ENCODE measurements at regions not wholly inside any gene's neighbourhood (a gene's known extent, or its start where the extent isn't known, plus 50 kb on each side); places are given as distances from the start of the nearest gene placed in this dataset.

DNA sequence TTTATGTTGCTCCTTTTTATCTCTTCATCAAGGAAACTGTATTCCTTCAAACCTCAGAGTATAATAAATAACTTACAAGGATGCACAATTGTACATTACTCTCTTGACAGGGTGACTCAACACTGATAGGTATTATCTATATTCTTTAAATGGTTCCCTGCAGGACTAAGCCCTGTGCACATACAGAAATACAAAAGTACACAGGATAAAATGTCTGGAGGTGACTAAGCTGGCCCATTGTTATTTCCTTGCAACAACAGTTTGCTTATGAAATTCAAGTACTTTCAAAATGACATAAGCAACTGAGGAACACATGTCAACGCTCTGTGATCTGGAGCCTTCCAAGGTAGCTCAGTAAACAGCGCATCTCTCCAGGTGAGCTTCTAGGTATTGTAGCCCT, 83.8 kb upstream of the RPL34 start:
- TF ChIP-seq, protein P1, sequence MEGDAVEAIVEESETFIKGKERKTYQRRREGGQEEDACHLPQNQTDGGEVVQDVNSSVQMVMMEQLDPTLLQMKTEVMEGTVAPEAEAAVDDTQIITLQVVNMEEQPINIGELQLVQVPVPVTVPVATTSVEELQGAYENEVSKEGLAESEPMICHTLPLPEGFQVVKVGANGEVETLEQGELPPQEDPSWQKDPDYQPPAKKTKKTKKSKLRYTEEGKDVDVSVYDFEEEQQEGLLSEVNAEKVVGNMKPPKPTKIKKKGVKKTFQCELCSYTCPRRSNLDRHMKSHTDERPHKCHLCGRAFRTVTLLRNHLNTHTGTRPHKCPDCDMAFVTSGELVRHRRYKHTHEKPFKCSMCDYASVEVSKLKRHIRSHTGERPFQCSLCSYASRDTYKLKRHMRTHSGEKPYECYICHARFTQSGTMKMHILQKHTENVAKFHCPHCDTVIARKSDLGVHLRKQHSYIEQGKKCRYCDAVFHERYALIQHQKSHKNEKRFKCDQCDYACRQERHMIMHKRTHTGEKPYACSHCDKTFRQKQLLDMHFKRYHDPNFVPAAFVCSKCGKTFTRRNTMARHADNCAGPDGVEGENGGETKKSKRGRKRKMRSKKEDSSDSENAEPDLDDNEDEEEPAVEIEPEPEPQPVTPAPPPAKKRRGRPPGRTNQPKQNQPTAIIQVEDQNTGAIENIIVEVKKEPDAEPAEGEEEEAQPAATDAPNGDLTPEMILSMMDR (IDR thresholded peaks at IDR 0.05): no peak
- TF ChIP-seq POLR2A (IDR thresholded peaks at IDR 0.05) (no peak), POLR2AphosphoS5 (IDR thresholded peaks at IDR 0.05) (no peak), EP300 (IDR thresholded peaks at IDR 0.05) (no peak)
